GM23338 (cell line): ENCODE measurements at regions not wholly inside any gene's neighbourhood (a gene's known extent, or its start where the extent isn't known, plus 50 kb on each side); places are given as distances from the start of the nearest gene placed in this dataset.

Source experiments
- CREB1 ChIP-seq: fragments of 250-450 bp; sonication (Bioruptor Pico); IDR thresholded peaks from 2 replicates; pipeline ENCODE4 v1.5.0; 2020; ENCODE audit warnings: low read depth, mild to moderate bottlenecking, moderate library complexity
- EZH2 ChIP-seq: fragments of 200-600 bp; sonication (generic); IDR thresholded peaks from one replicate; pipeline ENCODE4 v1.8.0; 2017; ENCODE audit warnings: antibody characterized with exemption, mild to moderate bottlenecking, low read depth; ENCODE audit not compliant: unreplicated experiment
- EZH2phosphoT487 ChIP-seq: fragments of 200-600 bp; sonication (generic); IDR thresholded peaks from one replicate; pipeline ENCODE4 v1.8.1; 2018; ENCODE audit warnings: antibody characterized with exemption; ENCODE audit not compliant: unreplicated experiment
- JUNB ChIP-seq: IDR thresholded peaks from one replicate; pipeline ENCODE4 v1.6.1; 2016; ENCODE audit warnings: antibody characterized with exemption; ENCODE audit not compliant: unreplicated experiment
- NANOG ChIP-seq: IDR thresholded peaks from 2 replicates; pipeline ENCODE4 v1.6.1; 2016; ENCODE audit warnings: antibody characterized with exemption, borderline replicate concordance
- POLR2AphosphoS5 ChIP-seq: IDR thresholded peaks from 2 replicates; pipeline ENCODE4 v1.6.1; 2016; ENCODE audit warnings: antibody characterized with exemption, low read depth
- REST ChIP-seq: IDR thresholded peaks from one replicate; pipeline ENCODE4 v1.6.1; 2018; ENCODE audit warnings: antibody characterized with exemption; ENCODE audit not compliant: unreplicated experiment
- STAT1 ChIP-seq: IDR thresholded peaks from one replicate; pipeline ENCODE4 v1.6.1; 2016; ENCODE audit warnings: antibody characterized with exemption; ENCODE audit not compliant: unreplicated experiment
- ZNF114 ChIP-seq: fragments of 250-450 bp; sonication (Bioruptor Pico); IDR thresholded peaks from 2 replicates; pipeline ENCODE4 v1.5.0; 2020; ENCODE audit warnings: mild to moderate bottlenecking, moderate library complexity
- ZNF331 ChIP-seq: fragments of 250-450 bp; sonication (Bioruptor Pico); IDR thresholded peaks from 2 replicates; pipeline ENCODE4 v1.5.0; 2020; ENCODE audit warnings: low read depth, mild to moderate bottlenecking, moderate library complexity
- TF ChIP-seq, protein P1 (sequence below), 2 experiments: fragments of 200-600 bp in 1 of 2; sonication (generic) in 1 of 2; conservative IDR thresholded peaks; 2 replicates each; pipeline versions ENCODE4 v1.5.1 to v1.6.1; 2016 to 2017; ENCODE audit warnings: antibody characterized with exemption in 2 of 2, low read depth in 2 of 2, mild to moderate bottlenecking in 2 of 2, moderate library complexity in 1 of 2

- TF ChIP-seq, protein P1, sequence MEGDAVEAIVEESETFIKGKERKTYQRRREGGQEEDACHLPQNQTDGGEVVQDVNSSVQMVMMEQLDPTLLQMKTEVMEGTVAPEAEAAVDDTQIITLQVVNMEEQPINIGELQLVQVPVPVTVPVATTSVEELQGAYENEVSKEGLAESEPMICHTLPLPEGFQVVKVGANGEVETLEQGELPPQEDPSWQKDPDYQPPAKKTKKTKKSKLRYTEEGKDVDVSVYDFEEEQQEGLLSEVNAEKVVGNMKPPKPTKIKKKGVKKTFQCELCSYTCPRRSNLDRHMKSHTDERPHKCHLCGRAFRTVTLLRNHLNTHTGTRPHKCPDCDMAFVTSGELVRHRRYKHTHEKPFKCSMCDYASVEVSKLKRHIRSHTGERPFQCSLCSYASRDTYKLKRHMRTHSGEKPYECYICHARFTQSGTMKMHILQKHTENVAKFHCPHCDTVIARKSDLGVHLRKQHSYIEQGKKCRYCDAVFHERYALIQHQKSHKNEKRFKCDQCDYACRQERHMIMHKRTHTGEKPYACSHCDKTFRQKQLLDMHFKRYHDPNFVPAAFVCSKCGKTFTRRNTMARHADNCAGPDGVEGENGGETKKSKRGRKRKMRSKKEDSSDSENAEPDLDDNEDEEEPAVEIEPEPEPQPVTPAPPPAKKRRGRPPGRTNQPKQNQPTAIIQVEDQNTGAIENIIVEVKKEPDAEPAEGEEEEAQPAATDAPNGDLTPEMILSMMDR (conservative IDR thresholded peaks at IDR 0.05; ENCODE audit: low read depth in 2 of 2), result no peak
- TF ChIP-seq POLR2AphosphoS5 (no peak), EZH2 (no peak), STAT1 (no peak), EZH2phosphoT487 (no peak), JUNB (no peak), REST (no peak), CREB1 (CRISPR knock-in tag) (no peak), ZNF114 (CRISPR knock-in tag) (no peak), NANOG (no peak), ZNF331 (no peak)
Observed at GRCh38 chr2:215540658-215541057, 104.8 kb upstream of the FN1 start.
